PFSK-1 (cell line): ENCODE measurements at regions not wholly inside any gene's neighbourhood (a gene's known extent, or its start where the extent isn't known, plus 50 kb on each side); places are given as distances from the start of the nearest gene placed in this dataset.

Experiments used
- FOXP2 ChIP-seq: optimal IDR thresholded peaks from 2 replicates; pipeline ENCODE3; 2011; ENCODE audit warnings: borderline replicate concordance, control low read depth, inconsistent platforms; ENCODE audit not compliant: insufficient read depth; ENCODE audit errors: extremely low read length, extremely low read depth
- POLR2AphosphoS5 ChIP-seq: IDR thresholded peaks from 2 replicates; pipeline ENCODE4 v1.6.1; 2012; ENCODE audit warnings: low read depth, mild to moderate bottlenecking, control low read depth, low read length, moderate library complexity
- SIN3A ChIP-seq: IDR thresholded peaks from 2 replicates; pipeline ENCODE4 v1.6.1; 2012; ENCODE audit warnings: mild to moderate bottlenecking, low read length, moderate library complexity, borderline replicate concordance; ENCODE audit not compliant: insufficient read depth
- TAF1 ChIP-seq: IDR thresholded peaks from 2 replicates; pipeline ENCODE4 v1.6.1; 2012; ENCODE audit warnings: low read length, control low read depth, borderline replicate concordance; ENCODE audit not compliant: insufficient read depth
- TF ChIP-seq, protein P1 (sequence below), 2 experiments: IDR thresholded peaks; 2 replicates each; pipeline versions ENCODE4 v1.6.1 to v1.8.0; 2011 to 2012; ENCODE audit warnings: low read depth in 2 of 2, low read length in 2 of 2, control low read depth in 1 of 2, inconsistent platforms in 1 of 2, mild to moderate bottlenecking in 1 of 2, moderate library complexity in 1 of 2; ENCODE audit not compliant: insufficient read depth in 1 of 2

DNA sequence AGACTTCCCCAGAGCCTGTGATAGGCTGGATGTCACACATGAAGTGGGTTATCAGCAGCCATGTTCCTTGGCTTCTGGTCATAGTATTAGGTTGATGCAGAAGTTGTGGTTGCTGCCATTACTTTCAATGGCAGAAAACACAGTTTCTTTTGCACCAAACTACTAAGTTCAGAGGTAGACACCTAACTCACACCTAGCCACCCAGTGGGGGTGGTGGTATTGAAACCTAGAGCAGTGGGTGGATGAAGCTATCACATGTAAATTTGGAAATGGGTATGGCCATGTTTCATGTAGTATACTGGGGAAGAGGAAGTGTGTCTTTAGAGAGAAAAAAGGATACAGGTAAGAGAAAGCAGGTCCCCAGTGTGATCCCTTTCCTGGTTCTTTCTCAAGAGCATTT lies 347.9 kb upstream of the SEMA6A start:
- TF ChIP-seq FOXP2 (no peak), POLR2AphosphoS5 (no peak), SIN3A (no peak), TAF1 (no peak)
- TF ChIP-seq, protein P1, sequence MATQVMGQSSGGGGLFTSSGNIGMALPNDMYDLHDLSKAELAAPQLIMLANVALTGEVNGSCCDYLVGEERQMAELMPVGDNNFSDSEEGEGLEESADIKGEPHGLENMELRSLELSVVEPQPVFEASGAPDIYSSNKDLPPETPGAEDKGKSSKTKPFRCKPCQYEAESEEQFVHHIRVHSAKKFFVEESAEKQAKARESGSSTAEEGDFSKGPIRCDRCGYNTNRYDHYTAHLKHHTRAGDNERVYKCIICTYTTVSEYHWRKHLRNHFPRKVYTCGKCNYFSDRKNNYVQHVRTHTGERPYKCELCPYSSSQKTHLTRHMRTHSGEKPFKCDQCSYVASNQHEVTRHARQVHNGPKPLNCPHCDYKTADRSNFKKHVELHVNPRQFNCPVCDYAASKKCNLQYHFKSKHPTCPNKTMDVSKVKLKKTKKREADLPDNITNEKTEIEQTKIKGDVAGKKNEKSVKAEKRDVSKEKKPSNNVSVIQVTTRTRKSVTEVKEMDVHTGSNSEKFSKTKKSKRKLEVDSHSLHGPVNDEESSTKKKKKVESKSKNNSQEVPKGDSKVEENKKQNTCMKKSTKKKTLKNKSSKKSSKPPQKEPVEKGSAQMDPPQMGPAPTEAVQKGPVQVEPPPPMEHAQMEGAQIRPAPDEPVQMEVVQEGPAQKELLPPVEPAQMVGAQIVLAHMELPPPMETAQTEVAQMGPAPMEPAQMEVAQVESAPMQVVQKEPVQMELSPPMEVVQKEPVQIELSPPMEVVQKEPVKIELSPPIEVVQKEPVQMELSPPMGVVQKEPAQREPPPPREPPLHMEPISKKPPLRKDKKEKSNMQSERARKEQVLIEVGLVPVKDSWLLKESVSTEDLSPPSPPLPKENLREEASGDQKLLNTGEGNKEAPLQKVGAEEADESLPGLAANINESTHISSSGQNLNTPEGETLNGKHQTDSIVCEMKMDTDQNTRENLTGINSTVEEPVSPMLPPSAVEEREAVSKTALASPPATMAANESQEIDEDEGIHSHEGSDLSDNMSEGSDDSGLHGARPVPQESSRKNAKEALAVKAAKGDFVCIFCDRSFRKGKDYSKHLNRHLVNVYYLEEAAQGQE (IDR thresholded peaks at IDR 0.05; ENCODE audit: insufficient read depth in 1 of 2, low read depth in 2 of 2, low read length in 2 of 2), result no peak

DNA sequence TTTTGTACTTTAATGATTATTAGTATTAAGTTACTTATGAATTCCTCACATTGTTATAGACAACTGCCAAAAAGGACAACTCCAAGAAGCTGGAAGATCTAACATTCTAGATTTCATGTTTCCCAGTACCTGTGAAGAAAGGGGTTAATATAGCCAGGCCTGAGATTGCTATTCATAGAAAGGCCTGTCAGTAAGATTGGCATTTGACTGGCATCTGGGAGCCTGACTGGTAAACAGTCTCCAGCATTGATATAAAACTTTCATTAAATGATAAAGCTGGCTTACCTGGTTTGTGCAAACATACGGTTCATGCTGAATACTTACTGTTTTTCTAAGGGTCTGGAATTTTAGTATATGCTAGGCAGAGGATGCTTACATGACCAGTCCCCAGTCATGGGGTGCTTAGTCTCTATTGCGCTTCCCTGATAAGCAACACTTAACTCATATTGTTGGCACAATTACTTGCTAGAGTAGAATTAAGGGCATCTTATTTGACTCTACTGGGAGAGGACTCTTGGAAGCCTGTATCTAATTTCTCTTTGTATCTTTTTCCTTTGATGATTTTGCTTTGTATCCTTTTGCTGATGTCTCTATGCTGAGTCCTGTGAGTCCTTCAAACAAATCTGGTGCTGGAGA lies 340.4 kb upstream of the SEMA6A start:
- TF ChIP-seq SIN3A (no peak), FOXP2 (no peak), POLR2AphosphoS5 (no peak), TAF1 (no peak)
- TF ChIP-seq, protein P1 (IDR thresholded peaks at IDR 0.05; ENCODE audit: insufficient read depth in 1 of 2, low read depth in 2 of 2, low read length in 2 of 2), result no peak

DNA sequence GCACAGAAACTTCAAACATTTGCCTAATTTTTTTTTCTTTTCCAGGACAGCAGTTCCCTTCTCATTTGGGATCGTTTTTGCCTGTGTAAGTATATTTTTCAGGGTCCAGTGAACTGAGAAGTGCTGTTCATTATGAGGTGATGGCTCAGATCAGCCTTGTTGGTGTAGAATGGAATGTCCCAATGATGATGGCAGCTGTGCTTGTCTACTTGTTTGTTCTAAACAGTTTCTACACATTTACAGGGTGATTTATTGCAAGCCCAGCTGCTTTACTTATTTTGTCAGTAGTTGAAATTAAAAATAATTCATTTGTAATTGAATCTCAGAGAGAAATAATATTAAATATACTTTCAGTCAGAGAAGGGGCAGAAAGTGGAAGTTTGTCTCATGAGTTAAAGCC lies 337.6 kb upstream of the SEMA6A start:
- TF ChIP-seq POLR2AphosphoS5 (no peak), FOXP2 (no peak), TAF1 (no peak)
- TF ChIP-seq, protein P1 (IDR thresholded peaks at IDR 0.05; ENCODE audit: insufficient read depth in 1 of 2, low read depth in 2 of 2, low read length in 2 of 2), result no peak

DNA sequence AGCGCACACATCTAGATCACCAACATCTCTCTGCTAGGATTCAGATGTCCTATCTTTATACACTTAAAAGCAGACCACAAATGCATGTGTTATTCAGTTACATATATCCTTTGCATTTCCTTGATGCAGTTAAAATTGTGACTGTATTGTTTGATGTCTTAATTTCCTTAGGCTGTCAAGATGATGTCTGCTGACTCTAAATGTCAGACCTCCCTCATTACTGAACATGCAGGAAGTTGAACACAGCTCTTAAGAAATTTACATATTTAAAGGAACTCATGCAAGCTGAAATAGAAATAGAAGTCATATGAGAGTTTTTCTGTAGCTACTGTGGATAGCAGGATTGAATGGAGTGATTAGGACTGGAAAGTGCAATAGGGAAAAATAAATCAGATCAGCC lies 336.5 kb upstream of the SEMA6A start:
- TF ChIP-seq POLR2AphosphoS5 (no peak), TAF1 (no peak), FOXP2 (no peak), SIN3A (no peak)
- TF ChIP-seq, protein P1 (IDR thresholded peaks at IDR 0.05; ENCODE audit: insufficient read depth in 1 of 2, low read depth in 2 of 2, low read length in 2 of 2), result no peak

DNA sequence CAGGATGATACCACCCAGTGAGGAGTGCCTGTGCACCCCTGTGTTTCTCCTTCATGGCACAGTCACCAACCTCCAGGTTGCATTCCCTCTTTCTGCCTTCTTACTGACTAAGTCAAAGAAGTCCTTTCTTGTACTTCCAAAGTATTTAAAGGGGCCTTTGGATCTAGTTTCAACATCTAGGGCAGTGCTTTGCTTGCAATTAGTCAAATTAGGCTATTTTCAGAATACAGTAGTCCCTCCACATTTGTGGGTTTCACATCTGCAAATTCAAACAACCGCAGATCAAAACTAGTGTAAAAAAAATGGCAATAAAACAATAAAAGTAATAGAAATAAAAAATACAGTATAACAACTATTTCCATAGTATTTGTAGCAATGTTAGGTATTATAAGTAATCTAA lies 333.9 kb upstream of the SEMA6A start:
- TF ChIP-seq POLR2AphosphoS5 (no peak), SIN3A (no peak), TAF1 (no peak), FOXP2 (no peak)
- TF ChIP-seq, protein P1 (IDR thresholded peaks at IDR 0.05; ENCODE audit: insufficient read depth in 1 of 2, low read depth in 2 of 2, low read length in 2 of 2), result no peak
